HepG2 (cell line): ENCODE measurements at regions not wholly inside any gene's neighbourhood (a gene's known extent, or its start where the extent isn't known, plus 50 kb on each side); places are given as distances from the start of the nearest gene placed in this dataset.

Experiments used
- ATAD3A ChIP-seq: sonication (generic); formaldehyde crosslinking; IDR thresholded peaks from 2 replicates; pipeline ENCODE4 v1.4.0; 2020; ENCODE audit warnings: missing genetic modification reagents
- ATM ChIP-seq: fragments of 450-650 bp; IDR thresholded peaks from 2 replicates; pipeline ENCODE4 v1.7.1; 2017; ENCODE audit warnings: mild to moderate bottlenecking, borderline replicate concordance
- CBX2 ChIP-seq, 2 experiments: fragments of 200-600 bp in 1 of 2; sonication (generic); formaldehyde crosslinking in 1 of 2; IDR thresholded peaks; 2 replicates each; pipeline versions ENCODE4 v1.7.0 to v1.8.1; 2018 to 2022; ENCODE audit warnings: low read depth in 2 of 2, low read length in 1 of 2, mild to moderate bottlenecking in 1 of 2, missing genetic modification reagents in 1 of 2
- GABPA ChIP-seq, 2 experiments: IDR thresholded peaks; 2 replicates each; pipeline ENCODE4 v1.6.1; 2011 to 2016; ENCODE audit warnings: low read depth in 2 of 2, low read length in 1 of 2, missing biosample characterization in 1 of 2, missing genetic modification characterization in 1 of 2
- GFI1 ChIP-seq: sonication (generic); formaldehyde crosslinking; IDR thresholded peaks from 2 replicates; pipeline ENCODE4 v1.5.0; 2020; ENCODE audit warnings: missing genetic modification reagents, mild to moderate bottlenecking, borderline replicate concordance
- HOMEZ ChIP-seq: IDR thresholded peaks from 2 replicates; pipeline ENCODE4 v1.6.1; 2016; ENCODE audit warnings: low read depth
- NBN ChIP-seq: fragments of 450-650 bp; conservative IDR thresholded peaks from 2 replicates; pipeline ENCODE4 v1.6.1; 2017
- POLR2A ChIP-seq, 2 experiments: IDR thresholded peaks; 2 replicates each; pipeline ENCODE4 v1.6.1; 2011; ENCODE audit warnings: low read depth in 2 of 2, low read length in 2 of 2, mild to moderate bottlenecking in 1 of 2, moderate library complexity in 1 of 2; ENCODE audit not compliant: insufficient read depth in 1 of 2
- RELA ChIP-seq: sonication (generic); formaldehyde crosslinking; IDR thresholded peaks from 2 replicates; pipeline ENCODE4 v1.4.0; 2020; ENCODE audit warnings: missing genetic modification reagents
- THAP11 ChIP-seq: IDR thresholded peaks from 2 replicates; pipeline ENCODE4 v1.6.1; 2016; ENCODE audit warnings: missing biosample characterization, missing genetic modification reagents
- ZNF709 ChIP-seq: sonication (generic); formaldehyde crosslinking; IDR thresholded peaks from 2 replicates; pipeline ENCODE4 v1.5.0; 2020; ENCODE audit warnings: mild to moderate bottlenecking, missing genetic modification reagents
- ZNF75D ChIP-seq: sonication (generic); formaldehyde crosslinking; IDR thresholded peaks from 2 replicates; pipeline ENCODE4 v1.8.1; 2023; ENCODE audit warnings: missing genetic modification reagents, mild to moderate bottlenecking, borderline replicate concordance
- TF ChIP-seq, protein P1 (sequence below), 2 experiments: fragments of 450-650 bp in 1 of 2; sonication (generic) in 1 of 2; formaldehyde crosslinking in 1 of 2; IDR thresholded peaks; 2 replicates each; pipeline versions ENCODE4 v1.6.1 to v1.8.0; 2016 to 2022; ENCODE audit warnings: antibody characterized with exemption in 1 of 2, mild to moderate bottlenecking in 1 of 2, missing genetic modification reagents in 1 of 2

- TF ChIP-seq, protein P1, sequence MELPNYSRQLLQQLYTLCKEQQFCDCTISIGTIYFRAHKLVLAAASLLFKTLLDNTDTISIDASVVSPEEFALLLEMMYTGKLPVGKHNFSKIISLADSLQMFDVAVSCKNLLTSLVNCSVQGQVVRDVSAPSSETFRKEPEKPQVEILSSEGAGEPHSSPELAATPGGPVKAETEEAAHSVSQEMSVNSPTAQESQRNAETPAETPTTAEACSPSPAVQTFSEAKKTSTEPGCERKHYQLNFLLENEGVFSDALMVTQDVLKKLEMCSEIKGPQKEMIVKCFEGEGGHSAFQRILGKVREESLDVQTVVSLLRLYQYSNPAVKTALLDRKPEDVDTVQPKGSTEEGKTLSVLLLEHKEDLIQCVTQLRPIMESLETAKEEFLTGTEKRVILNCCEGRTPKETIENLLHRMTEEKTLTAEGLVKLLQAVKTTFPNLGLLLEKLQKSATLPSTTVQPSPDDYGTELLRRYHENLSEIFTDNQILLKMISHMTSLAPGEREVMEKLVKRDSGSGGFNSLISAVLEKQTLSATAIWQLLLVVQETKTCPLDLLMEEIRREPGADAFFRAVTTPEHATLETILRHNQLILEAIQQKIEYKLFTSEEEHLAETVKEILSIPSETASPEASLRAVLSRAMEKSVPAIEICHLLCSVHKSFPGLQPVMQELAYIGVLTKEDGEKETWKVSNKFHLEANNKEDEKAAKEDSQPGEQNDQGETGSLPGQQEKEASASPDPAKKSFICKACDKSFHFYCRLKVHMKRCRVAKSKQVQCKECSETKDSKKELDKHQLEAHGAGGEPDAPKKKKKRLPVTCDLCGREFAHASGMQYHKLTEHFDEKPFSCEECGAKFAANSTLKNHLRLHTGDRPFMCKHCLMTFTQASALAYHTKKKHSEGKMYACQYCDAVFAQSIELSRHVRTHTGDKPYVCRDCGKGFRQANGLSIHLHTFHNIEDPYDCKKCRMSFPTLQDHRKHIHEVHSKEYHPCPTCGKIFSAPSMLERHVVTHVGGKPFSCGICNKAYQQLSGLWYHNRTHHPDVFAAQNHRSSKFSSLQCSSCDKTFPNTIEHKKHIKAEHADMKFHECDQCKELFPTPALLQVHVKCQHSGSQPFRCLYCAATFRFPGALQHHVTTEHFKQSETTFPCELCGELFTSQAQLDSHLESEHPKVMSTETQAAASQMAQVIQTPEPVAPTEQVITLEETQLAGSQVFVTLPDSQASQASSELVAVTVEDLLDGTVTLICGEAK (IDR thresholded peaks at IDR 0.05): no peak
- TF ChIP-seq, protein P1 (CRISPR knock-in tag; IDR thresholded peaks at IDR 0.05): no peak
- TF ChIP-seq NBN (no peak), ATAD3A (CRISPR knock-in tag) (no peak), ATM (no peak), RELA (CRISPR knock-in tag) (no peak), THAP11 (CRISPR knock-in tag) (no peak), ZNF75D (CRISPR knock-in tag) (no peak), HOMEZ (CRISPR knock-in tag) (no peak), CBX2 (IDR thresholded peaks at IDR 0.05; ENCODE audit: low read depth, low read length) (no peak), CBX2 (CRISPR knock-in tag; IDR thresholded peaks at IDR 0.05; ENCODE audit: low read depth) (no peak), GFI1 (no peak), GABPA (IDR thresholded peaks at IDR 0.05; ENCODE audit: low read depth, low read length) (no peak), GABPA (CRISPR knock-in tag; IDR thresholded peaks at IDR 0.05; ENCODE audit: low read depth) (no peak), ZNF709 (CRISPR knock-in tag) (no peak), POLR2A (IDR thresholded peaks at IDR 0.05; ENCODE audit: insufficient read depth in 1 of 2, low read depth in 2 of 2, low read length in 2 of 2) (no peak)
Measured at GRCh38 chr1:34296059-34296458, 119.4 kb downstream of the C1orf94 start (continued).
